Right atrium auricular region (tissue), 2 donors: ENCODE measurements at regions not wholly inside any gene's neighbourhood (a gene's known extent, or its start where the extent isn't known, plus 50 kb on each side); places are given as distances from the start of the nearest gene placed in this dataset.

Experiments used
- DNase-seq: peaks from one replicate; pipeline ENCODE4 v3.0.0-alpha.2; 2019; ENCODE audit warnings: low spot score
- H3K27ac ChIP-seq, 2 donors: fragments of 200-600 bp; sonication (generic); 1 replicate in 1 of 2; 2 replicates in 1 of 2; pipeline ENCODE4 v1.5.1; 2016 to 2019
- H3K27me3 ChIP-seq, 2 donors: fragments of 200-600 bp; sonication (generic); one replicate each; pipeline versions ENCODE4 v1.5.1 to v1.6.0; 2017 to 2019
- H3K36me3 ChIP-seq: fragments of 200-600 bp; sonication (generic); one replicate; pipeline ENCODE4 v1.5.1; 2016
- H3K4me1 ChIP-seq, 2 donors: fragments of 200-600 bp; sonication (generic); one replicate each; pipeline versions ENCODE4 v1.5.1 to v1.6.0; 2017 to 2019
- H3K4me3 ChIP-seq, 2 donors: fragments of 200-600 bp; sonication (generic); 1 replicate in 1 of 2; 2 replicates in 1 of 2; pipeline ENCODE4 v1.5.1; 2017 to 2019; ENCODE audit warnings: mild to moderate bottlenecking in 1 of 2, moderate library complexity in 1 of 2
- H3K9me3 ChIP-seq, 2 donors: fragments of 200-600 bp; sonication (generic); one replicate each; pipeline ENCODE4 v1.5.1; 2019
- TF ChIP-seq, protein P1 (sequence below), 2 donors: fragments of 200-600 bp; sonication (generic); IDR thresholded peaks; one replicate each; pipeline ENCODE4 v1.5.1; 2019; ENCODE audit warnings: antibody characterized with exemption in 2 of 2

DNA sequence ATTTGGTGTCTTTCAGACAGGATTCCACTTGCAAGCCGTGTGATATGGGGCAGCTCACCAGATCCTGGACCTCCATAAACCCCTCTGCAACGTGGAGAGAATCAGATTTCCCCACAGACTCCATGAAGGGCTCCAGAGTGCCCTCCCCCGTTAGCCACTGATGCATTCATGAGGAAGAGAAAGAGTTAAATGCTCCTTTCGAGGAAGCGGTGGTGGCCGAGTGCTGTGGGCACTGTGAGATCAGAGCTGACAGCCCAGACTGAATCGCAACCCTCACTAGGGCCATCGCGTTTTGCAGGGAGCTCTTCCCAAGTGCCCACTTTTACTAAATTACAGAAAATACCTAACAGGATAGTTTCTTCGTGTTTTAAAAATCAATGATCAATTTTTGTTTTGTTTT lies 226.3 kb upstream of the ZNF32 start:
- H3K27ac ChIP-seq = no peak overlapping the region
- no peaks in the 10 kb centered on the region for H3K9me3 ChIP-seq
- no peaks in the 10 kb centered on the region for H3K27me3 ChIP-seq
- TF ChIP-seq, protein P1, sequence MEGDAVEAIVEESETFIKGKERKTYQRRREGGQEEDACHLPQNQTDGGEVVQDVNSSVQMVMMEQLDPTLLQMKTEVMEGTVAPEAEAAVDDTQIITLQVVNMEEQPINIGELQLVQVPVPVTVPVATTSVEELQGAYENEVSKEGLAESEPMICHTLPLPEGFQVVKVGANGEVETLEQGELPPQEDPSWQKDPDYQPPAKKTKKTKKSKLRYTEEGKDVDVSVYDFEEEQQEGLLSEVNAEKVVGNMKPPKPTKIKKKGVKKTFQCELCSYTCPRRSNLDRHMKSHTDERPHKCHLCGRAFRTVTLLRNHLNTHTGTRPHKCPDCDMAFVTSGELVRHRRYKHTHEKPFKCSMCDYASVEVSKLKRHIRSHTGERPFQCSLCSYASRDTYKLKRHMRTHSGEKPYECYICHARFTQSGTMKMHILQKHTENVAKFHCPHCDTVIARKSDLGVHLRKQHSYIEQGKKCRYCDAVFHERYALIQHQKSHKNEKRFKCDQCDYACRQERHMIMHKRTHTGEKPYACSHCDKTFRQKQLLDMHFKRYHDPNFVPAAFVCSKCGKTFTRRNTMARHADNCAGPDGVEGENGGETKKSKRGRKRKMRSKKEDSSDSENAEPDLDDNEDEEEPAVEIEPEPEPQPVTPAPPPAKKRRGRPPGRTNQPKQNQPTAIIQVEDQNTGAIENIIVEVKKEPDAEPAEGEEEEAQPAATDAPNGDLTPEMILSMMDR (IDR thresholded peaks at IDR 0.05) = no peak
- H3K4me1 ChIP-seq = peaks cover 0 to 25% of the 10 kb centered on the region in 2 donors
- DNase-seq = no peak
- H3K36me3 ChIP-seq = no peaks in the 10 kb centered on the region
- no peak overlapping the region for H3K4me3 ChIP-seq

DNA sequence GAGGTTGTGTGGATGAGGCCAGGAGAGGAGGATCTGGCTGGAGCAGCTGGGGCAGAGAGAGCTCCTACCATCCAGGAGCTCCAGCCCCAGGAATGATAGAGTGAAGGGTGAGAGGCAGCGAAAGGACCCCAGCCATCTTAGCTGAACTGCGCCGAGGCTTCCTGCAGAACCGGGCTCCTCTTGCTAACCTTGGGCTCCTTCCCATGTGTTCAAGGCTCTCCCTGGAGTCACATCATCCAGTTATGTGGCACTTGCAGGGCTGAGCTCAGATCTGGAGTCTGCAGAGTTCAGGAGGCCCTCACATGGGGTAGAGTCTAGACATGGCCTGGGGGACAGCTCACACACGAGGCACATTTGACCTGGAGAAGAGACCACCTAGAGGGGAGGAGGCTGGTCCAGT lies 225.0 kb upstream of the ZNF32 start:
- no peak overlapping the region for H3K4me3 ChIP-seq
- TF ChIP-seq, protein P1 (IDR thresholded peaks at IDR 0.05) = no peak
- no peaks in the 10 kb centered on the region for H3K36me3 ChIP-seq
- DNase-seq = peak; percentile 47
- no peak overlapping the region for H3K27ac ChIP-seq
- H3K9me3 ChIP-seq = no peaks in the 10 kb centered on the region
- H3K4me1 ChIP-seq = peaks cover 0 to 26% of the 10 kb centered on the region in 2 donors
- no peaks in the 10 kb centered on the region for H3K27me3 ChIP-seq

DNA sequence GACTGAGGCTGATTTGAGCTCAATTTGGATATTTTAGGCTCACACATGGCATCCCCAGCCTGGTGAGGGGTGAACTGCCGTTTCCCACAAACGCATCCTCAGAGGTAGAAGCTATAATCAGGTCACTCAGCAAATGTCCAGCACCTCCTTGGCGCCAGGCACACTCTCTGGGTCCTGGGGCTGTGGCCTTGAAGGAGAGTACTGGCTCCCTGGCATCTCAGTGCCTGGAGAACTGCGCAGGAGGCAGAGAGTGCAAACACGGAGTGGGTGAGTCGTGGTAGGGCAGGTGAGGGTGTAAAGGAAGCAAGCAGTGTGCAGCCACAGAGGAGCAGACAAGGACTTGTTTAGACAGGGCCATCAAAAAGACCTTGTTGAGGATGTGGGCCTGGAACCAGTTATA lies 224.0 kb upstream of the ZNF32 start:
- Histone ChIP-seq H3K9me3 (no peaks in the 10 kb centered on the region), H3K27ac (no peak overlapping the region), H3K4me3 (no peak overlapping the region), H3K27me3 (no peaks in the 10 kb centered on the region), H3K4me1 (peaks cover 0 to 20% of the 10 kb centered on the region in 2 donors), H3K36me3 (no peaks in the 10 kb centered on the region)
- TF ChIP-seq, protein P1 (IDR thresholded peaks at IDR 0.05) = no peak
- DNase-seq = no peak

DNA sequence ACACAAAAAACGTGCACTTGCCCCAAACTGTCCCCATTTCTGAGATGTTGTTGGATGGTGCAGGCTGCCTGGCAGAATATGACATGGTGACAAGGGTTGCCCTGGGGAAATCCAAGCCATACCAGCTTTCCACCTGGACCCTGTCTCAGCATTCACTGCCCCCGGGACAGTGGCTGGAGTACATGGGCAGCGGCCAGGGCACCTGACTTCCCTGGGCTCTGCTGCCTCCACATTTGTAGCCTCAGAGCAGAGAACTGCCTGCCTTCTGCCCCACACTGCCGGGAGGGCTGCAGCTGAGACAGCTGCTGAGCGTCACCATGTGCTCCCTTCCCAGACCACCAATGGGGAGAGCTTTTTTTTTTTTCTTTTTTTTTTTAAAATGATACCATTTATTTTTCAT lies 222.9 kb upstream of the ZNF32 start:
- Histone ChIP-seq H3K36me3 (no peaks in the 10 kb centered on the region), H3K27ac (peak overlapping the region; percentile 7 to 58), H3K4me1 (peaks cover 0 to 17% of the 10 kb centered on the region in 2 donors), H3K4me3 (no peak overlapping the region), H3K27me3 (no peaks in the 10 kb centered on the region), H3K9me3 (no peaks in the 10 kb centered on the region)
- TF ChIP-seq, protein P1 (IDR thresholded peaks at IDR 0.05) = no peak
- DNase-seq = no peak

DNA sequence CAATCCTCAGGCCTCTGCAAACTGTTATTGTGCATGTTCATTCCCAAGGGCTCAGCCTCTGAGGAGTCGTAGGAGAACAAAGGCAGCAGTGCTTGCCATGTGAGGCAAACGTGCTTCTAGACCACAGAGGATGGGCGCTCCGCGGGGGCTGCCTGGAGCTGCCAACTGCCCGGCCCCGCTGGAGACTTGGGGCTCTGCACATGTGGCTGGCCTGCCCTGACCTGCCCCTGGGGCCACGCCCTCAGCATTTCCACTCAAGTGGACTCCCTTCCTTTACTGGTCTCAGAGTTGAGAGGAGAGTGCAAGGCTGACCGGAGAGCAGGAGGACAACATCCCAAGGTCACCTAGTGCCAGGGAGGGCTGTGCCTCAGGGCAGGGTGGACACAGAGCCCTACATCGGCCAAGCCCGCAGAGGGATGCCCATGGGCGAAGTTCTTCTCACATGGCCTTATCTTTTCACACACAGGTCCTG lies 222.3 kb upstream of the ZNF32 start:
- Histone ChIP-seq H3K4me3 (no peak overlapping the region), H3K27ac (peak overlapping the region; percentile 7 to 58), H3K9me3 (no peaks in the 10 kb centered on the region), H3K27me3 (no peaks in the 10 kb centered on the region), H3K36me3 (no peaks in the 10 kb centered on the region), H3K4me1 (peaks cover 0 to 18% of the 10 kb centered on the region in 2 donors)
- TF ChIP-seq, protein P1 (IDR thresholded peaks at IDR 0.05) = no peak
- DNase-seq = no peak

DNA sequence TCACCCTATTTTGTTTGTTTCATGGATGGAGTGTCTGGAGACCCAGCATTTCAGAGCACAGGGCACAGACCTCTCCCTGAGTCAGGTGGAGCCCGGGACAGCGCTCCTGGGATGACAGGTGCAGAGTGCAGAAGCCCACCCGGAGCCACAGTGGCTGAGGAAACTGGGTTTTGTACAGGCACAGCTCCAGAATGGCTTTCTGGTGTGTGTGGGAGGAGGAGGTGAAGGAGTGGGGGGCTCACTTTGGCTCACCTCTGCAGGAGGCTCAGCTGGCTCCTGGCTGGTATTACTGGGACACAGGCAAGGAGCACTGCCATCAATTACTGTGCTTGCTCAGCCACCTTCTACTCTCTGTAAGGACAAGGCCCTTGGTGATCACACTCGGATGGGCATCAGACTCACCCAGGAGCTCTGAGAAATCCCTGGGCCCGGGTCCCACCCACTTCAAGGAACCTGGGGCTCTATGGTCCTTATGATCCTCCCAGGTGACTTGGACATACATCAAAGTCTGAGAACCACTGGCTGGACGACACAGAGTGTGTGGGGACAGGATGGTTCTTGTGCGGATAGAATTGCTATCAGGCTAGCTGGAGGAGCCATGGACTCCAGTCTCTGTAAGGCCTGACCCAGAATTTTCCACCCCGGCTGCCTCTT lies 221.1 kb upstream of the ZNF32 start:
- H3K27ac ChIP-seq = peak overlapping the region; percentile 40 to 58
- TF ChIP-seq, protein P1 (IDR thresholded peaks at IDR 0.05) = no peak

More for the DNA sequence above, 221.1 kb upstream of the ZNF32 start:
- H3K4me1 ChIP-seq = peaks cover 0 to 30% of the 10 kb centered on the region in 2 donors
- no peak for DNase-seq
- H3K9me3 ChIP-seq = no peaks in the 10 kb centered on the region
- no peaks in the 10 kb centered on the region for H3K36me3 ChIP-seq
- H3K4me3 ChIP-seq = no peak overlapping the region
- H3K27me3 ChIP-seq = no peaks in the 10 kb centered on the region
